ENCODE measurements at regions not wholly inside any gene's neighbourhood (a gene's known extent, or its start where the extent isn't known, plus 50 kb on each side); places are given as distances from the start of the nearest gene placed in this dataset.
"Not testable (repeated sequence)": the region's sequence is repeated elsewhere in the genome, so short reads cannot be mapped to it uniquely, and the experiment has no call there.

DNA sequence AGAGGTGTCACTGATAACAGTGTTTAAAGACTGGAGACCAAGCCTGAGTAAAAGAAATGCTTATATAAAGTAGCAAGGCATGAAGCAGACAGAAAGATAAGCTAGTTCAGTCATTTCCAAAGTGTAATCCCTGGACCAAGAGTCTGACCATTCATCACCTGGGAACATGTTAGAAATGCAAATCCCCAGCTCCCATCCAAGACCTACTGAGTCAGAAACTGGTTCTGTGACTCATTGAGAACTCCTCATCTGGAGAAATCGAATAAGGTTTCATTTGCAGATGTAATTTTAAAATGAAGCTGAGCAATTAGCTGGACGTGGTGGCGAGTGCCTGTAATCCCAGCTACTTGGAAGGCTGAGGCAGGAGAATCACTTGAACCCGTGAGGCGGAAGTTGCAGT is 473.9 kb upstream of the UBE2E2 start:
- Mint-ChIP-seq H3K27me3 (ENCODE audit: low read depth) (no peaks in the 10 kb centered on the region), H3K9me3 (no peaks in the 10 kb centered on the region), H3K27ac (no peak overlapping the region), H3K4me3 (no peak overlapping the region), H3K4me1 (ENCODE audit: low read depth) (no peaks in the 10 kb centered on the region), H3K36me3 (ENCODE audit: low read depth) (no peaks in the 10 kb centered on the region)
- no peak for DNase-seq (ENCODE audit: low spot score)

DNA sequence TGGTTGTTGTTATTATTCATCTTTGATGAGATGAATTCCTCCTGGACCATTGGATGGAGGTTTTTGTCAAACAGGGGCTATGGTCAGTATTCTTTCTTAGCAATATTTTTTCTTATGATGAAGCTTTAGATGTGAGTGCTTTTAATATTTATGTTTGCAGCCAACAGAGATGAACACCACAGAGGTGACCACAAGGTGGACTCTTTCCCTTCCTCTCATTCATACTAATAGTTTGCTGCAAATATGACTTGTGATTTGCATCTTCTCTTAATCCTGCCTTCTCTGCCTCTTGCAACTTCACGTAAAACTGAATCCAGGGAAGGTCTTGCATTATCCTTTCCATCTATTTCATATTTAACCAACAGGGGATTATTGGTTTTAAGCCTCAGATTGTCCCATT is 473.1 kb upstream of the UBE2E2 start:
- no peaks in the 10 kb centered on the region for H3K27me3 Mint-ChIP-seq (ENCODE audit: low read depth)
- no peak overlapping the region for H3K27ac Mint-ChIP-seq
- H3K4me3 Mint-ChIP-seq, result no peak overlapping the region
- no peaks in the 10 kb centered on the region for H3K36me3 Mint-ChIP-seq (ENCODE audit: low read depth)
- H3K4me1 Mint-ChIP-seq (ENCODE audit: low read depth), result no peaks in the 10 kb centered on the region
- H3K9me3 Mint-ChIP-seq, result no peaks in the 10 kb centered on the region
- no peak for DNase-seq (ENCODE audit: low spot score)

DNA sequence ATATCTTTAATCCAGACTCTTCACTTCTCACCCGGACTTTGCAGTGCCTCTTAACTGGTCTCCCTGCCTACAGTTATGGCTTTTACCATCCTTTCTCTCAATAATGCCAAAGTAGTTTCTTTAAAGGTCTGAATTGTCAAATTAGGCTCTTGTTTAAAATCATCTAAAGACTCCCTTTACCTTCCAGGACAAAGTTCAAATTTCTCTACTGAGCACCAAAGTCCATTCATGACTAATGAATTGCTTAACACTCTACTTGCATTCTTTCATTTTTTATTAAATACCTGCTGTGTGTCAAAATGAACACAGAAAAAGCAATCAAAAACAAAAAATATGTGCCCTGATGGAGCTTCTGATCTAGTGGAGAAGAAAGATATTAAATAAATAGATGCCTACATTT is 472.4 kb upstream of the UBE2E2 start:
- Mint-ChIP-seq H3K4me1 (ENCODE audit: low read depth) (no peaks in the 10 kb centered on the region), H3K9me3 (no peaks in the 10 kb centered on the region), H3K36me3 (ENCODE audit: low read depth) (no peaks in the 10 kb centered on the region), H3K4me3 (no peak overlapping the region), H3K27me3 (ENCODE audit: low read depth) (no peaks in the 10 kb centered on the region), H3K27ac (no peak overlapping the region)
- no peak for DNase-seq (ENCODE audit: low spot score)

DNA sequence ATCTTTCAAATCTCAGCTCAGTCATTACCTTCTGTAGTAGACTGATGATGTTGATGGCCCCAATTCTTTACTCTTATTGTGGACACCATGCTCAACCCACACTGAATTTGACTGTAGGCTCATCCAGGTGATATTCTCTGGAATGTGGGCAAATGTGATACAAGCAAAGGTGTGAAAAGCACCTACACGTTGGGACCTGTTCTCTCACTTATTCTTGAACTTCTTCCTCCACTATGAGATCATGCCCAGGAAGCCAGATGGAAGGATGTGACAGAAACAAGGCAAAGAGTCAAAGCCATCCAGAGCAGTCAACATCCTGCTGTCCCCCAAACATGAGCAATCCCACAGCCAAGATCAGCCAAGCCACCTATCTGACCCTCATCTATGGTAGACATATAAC is 471.2 kb upstream of the UBE2E2 start:
- no peak overlapping the region for H3K4me3 Mint-ChIP-seq
- H3K27ac Mint-ChIP-seq, result no peak overlapping the region

DNA sequence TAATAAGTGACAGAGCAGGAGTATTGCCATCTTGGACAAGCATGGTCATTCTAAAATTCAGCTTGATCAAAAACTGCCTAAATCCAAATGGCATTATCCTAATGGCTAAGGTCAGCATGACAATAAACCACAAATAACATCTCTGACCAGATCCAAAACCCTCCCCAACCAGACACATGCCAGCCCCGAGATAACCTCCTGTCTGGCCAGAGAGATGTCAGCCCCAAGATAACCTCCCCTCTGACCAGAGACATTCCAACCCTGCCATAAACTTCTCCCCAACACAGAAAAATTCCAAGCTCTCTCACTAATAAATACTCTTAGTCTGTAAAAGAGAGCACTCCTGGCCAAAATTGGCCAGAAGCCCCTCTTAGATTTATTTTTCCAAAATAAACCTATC is 470.5 kb upstream of the UBE2E2 start:
- peaks cover 9% of the 10 kb centered on the region for H3K9me3 Mint-ChIP-seq
- H3K27ac Mint-ChIP-seq, result no peak overlapping the region
- H3K27me3 Mint-ChIP-seq (ENCODE audit: low read depth), result no peaks in the 10 kb centered on the region
- no peaks in the 10 kb centered on the region for H3K4me1 Mint-ChIP-seq (ENCODE audit: low read depth)
- DNase-seq (ENCODE audit: low spot score), result no peak
- no peaks in the 10 kb centered on the region for H3K36me3 Mint-ChIP-seq (ENCODE audit: low read depth)
- no peak overlapping the region for H3K4me3 Mint-ChIP-seq

More for the DNA sequence above, 471.2 kb upstream of the UBE2E2 start:
- Mint-ChIP-seq H3K27me3 (ENCODE audit: low read depth) (no peaks in the 10 kb centered on the region), H3K36me3 (ENCODE audit: low read depth) (no peaks in the 10 kb centered on the region), H3K4me1 (ENCODE audit: low read depth) (no peaks in the 10 kb centered on the region), H3K9me3 (peaks cover 4% of the 10 kb centered on the region)
- no peak for DNase-seq (ENCODE audit: low spot score)

DNA sequence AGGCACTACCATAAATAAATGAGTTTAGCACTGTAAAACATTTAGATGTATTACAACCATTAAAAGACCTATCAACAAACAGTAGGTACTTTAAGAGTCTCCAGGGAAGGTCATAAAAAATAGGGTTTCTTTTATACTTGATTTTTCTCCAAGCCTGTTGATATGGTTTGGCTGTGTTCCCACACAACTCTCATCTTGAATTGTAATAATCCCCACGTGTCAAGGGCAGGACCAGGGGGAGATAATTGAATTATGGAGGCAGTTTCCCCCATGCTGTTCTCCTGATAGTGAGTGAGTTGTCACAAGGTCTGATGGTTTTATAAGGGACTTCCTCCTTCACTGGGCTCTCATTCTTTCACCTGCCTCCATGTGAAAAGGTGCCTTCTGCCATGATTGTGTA is 468.9 kb upstream of the UBE2E2 start:
- Mint-ChIP-seq H3K4me3 (no peak overlapping the region), H3K36me3 (ENCODE audit: low read depth) (no peaks in the 10 kb centered on the region), H3K9me3 (peaks cover 9% of the 10 kb centered on the region), H3K27ac (no peak overlapping the region), H3K27me3 (ENCODE audit: low read depth) (no peaks in the 10 kb centered on the region), H3K4me1 (ENCODE audit: low read depth) (no peaks in the 10 kb centered on the region)
- DNase-seq (ENCODE audit: low spot score), result no peak

DNA sequence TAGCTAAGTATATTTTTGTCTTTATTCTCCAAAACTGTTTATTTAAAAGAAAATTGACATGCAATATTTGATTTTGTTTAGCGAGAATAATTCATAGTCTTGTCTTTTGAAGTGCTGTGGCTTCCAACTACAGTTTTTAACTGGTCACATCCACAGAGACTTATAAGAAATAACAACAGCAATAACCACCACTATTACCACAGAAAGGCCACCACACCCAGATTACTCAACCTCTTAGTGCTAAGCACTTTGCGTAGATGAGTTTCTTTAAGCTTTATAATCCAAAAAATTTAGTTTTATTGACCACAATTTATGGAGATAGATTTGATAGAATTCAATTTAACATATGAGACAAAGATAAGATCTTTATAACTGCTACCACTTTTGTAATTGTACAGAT is 468.4 kb upstream of the UBE2E2 start:
- H3K4me1 Mint-ChIP-seq (ENCODE audit: low read depth), result no peaks in the 10 kb centered on the region
- no peak for DNase-seq (ENCODE audit: low spot score)
- no peak overlapping the region for H3K4me3 Mint-ChIP-seq
- no peak overlapping the region for H3K27ac Mint-ChIP-seq
- no peaks in the 10 kb centered on the region for H3K36me3 Mint-ChIP-seq (ENCODE audit: low read depth)
- H3K9me3 Mint-ChIP-seq, result peaks cover 9% of the 10 kb centered on the region
- H3K27me3 Mint-ChIP-seq (ENCODE audit: low read depth), result no peaks in the 10 kb centered on the region

DNA sequence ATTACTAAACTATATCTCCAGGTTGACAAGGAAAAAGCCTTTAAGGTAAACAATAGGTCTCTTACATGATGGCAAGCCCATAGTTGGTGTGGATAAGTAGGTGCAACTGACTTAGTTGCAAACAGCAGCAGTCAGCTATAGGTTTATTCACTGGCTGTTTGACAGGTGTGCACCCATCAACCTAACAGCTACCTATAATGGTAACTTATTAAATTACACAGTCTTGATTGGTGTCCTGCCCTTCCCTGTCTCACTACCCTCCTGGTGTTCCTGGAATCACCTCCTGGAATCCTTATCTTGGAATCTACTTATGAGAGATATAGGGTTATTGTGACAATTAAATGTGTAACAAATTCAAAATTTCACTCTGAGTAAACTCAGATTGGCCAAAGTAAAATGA is 467.8 kb upstream of the UBE2E2 start:
- Mint-ChIP-seq H3K4me3 (no peak overlapping the region), H3K27ac (no peak overlapping the region), H3K36me3 (ENCODE audit: low read depth) (no peaks in the 10 kb centered on the region), H3K27me3 (ENCODE audit: low read depth) (no peaks in the 10 kb centered on the region), H3K9me3 (peaks cover 9% of the 10 kb centered on the region), H3K4me1 (ENCODE audit: low read depth) (no peaks in the 10 kb centered on the region)
- no peak for DNase-seq (ENCODE audit: low spot score)

DNA sequence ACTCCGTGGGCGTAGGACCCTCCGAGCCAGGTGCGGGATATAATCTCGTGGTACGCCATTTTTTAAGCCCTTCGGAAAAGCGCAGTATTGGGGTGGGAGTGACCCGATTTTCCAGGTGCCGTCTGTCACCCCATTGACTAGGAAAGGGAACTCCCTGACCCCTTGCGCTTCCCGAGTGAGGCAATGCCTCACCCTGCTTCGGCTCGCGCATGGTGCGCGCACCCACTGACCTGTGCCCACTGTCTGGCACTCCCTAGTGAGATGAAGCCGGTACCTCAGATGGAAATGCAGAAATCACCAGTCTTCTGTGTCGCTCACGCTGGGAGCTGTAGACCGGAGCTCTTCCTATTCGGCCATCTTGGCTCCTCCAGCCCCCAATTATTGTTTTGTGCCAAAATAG is 459.7 kb upstream of the UBE2E2 start:
- H3K9me3 Mint-ChIP-seq, result peaks cover 10% of the 10 kb centered on the region
- not testable (repeated sequence) for H3K27me3 Mint-ChIP-seq (ENCODE audit: low read depth); H3K4me1 Mint-ChIP-seq (ENCODE audit: low read depth); H3K27ac Mint-ChIP-seq; H3K36me3 Mint-ChIP-seq (ENCODE audit: low read depth); DNase-seq (ENCODE audit: low spot score); H3K4me3 Mint-ChIP-seq

DNA sequence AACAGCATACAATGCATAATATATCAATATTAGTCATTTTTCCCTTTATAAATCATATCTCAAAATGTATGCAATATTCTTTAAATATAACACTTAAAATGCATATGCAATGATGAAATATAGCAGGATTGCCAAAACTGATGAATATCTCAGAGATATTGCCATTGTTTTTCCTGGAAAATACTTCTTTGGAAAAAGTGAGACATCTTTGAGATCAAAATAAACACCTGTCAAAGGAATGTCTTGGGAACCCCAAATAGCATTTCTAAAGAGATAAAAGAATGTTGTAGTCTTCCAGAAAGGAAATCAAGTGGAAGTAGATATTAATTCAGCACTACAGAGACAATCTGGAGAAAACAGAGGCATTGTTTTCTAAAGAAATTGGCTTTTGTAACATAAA is 457.8 kb upstream of the UBE2E2 start:
- Mint-ChIP-seq H3K36me3 (ENCODE audit: low read depth) (no peaks in the 10 kb centered on the region), H3K4me1 (ENCODE audit: low read depth) (no peaks in the 10 kb centered on the region), H3K27me3 (ENCODE audit: low read depth) (no peaks in the 10 kb centered on the region), H3K4me3 (no peak overlapping the region), H3K27ac (no peak overlapping the region), H3K9me3 (peaks cover 15% of the 10 kb centered on the region)
- DNase-seq (ENCODE audit: low spot score), result no peak

DNA sequence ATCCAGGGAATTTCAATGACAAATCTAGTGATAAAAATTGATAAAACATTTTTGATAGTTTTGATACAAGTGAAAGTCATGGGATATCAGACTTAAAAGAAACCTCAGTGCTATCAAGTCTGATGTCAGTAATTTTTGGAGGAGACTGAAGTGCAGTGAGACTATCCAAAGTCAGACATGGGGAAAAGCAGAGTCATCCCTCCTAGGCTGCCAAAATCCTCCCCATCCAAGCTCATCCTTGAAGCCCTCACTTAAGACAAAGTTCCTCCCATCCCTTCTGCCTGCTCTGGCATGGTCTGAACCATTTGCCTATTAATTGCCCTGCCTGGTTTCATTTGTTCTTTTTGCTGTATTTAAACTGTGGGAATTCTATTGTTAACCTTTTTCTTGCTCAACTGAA is 456.9 kb upstream of the UBE2E2 start:
- Mint-ChIP-seq H3K4me1 (ENCODE audit: low read depth) (no peaks in the 10 kb centered on the region), H3K4me3 (no peak overlapping the region), H3K36me3 (ENCODE audit: low read depth) (no peaks in the 10 kb centered on the region), H3K9me3 (peaks cover 15% of the 10 kb centered on the region), H3K27ac (no peak overlapping the region), H3K27me3 (ENCODE audit: low read depth) (no peaks in the 10 kb centered on the region)
- no peak for DNase-seq (ENCODE audit: low spot score)

DNA sequence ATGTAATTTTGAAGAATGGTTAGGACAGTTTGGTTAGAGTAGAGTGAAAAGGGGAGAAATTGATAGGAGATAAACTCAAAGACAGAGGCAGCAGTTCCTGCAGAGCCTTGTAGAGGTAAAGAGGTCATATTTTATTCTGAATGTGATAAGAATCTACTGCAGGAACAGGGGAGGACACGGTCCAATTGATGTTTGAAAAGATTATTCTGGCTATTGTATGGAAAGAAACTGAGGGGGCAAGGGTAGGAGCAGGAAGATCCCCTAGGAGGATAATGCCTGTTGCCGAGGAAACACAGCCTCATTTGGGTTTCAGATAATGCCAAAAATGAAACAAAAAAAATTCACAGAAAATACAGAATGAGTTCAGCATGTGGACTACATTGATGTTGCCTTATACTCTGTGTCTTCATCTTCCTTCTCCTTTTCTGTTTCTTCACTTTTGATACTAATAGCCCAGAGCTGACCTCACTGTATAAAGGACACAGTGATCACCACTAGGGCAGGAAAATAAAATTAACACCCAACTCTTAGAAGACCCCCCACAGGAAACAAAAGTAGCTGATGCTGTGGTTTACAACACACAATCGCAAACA is 454.6 kb upstream of the UBE2E2 start:
- Mint-ChIP-seq H3K4me3 (no peak overlapping the region), H3K4me1 (ENCODE audit: low read depth) (no peaks in the 10 kb centered on the region), H3K36me3 (ENCODE audit: low read depth) (no peaks in the 10 kb centered on the region), H3K27me3 (ENCODE audit: low read depth) (no peaks in the 10 kb centered on the region), H3K27ac (no peak overlapping the region), H3K9me3 (peaks cover 15% of the 10 kb centered on the region)
- DNase-seq (ENCODE audit: low spot score), result no peak

DNA sequence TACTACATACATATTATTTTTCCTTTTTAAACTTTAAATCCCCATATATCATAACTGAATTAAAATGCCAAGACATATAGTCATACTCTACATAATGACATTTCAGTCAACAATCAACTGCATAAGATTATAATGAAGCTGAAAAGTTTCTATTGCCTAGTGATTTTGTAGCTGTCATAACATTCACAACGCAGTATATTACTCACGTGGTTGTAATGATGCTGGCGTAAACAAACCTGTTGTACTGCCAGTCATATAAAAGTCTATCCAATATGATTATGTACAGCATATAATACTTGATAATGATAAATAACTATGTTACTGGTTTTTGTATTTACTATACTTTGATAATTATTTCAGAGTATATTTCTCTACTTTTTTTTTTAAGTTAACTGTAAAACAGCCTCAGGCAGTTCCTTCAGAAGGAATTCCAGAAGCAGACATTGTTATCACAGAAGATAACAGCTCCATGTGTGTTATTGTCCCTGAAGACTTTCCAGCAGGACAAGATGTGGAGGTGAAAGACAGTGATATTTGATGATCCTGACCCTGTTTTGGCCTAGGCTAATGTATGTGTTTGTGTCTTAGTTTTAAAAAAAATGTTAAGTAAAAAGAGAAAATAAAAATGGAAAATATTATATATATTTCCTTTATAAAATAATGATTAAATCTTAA is 443.4 kb upstream of the UBE2E2 start:
- Mint-ChIP-seq H3K36me3 (ENCODE audit: low read depth) (no peaks in the 10 kb centered on the region), H3K4me3 (no peak overlapping the region)
- DNase-seq (ENCODE audit: low spot score), result no peak

DNA sequence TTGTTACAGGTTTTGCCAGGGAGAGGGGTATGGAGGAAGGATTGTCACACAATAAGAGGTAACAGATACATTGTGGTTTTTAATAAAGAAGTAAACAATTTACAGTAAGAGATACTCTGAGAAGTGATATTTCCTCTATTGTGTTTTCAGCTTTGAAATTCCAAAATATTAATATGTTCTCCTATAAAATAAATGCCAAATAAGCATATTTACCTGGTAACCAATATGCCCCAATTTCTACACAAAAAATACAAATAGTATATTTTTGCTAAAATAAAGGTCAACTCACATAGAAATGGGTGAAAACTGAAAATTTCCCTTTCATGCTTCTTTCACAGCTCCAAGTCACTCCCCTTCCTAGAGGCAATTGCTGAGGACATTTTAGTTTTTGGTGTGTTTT is 437.4 kb upstream of the UBE2E2 start:
- no peaks in the 10 kb centered on the region for H3K4me1 Mint-ChIP-seq (ENCODE audit: low read depth)
- H3K4me3 Mint-ChIP-seq, result no peak overlapping the region
- no peak overlapping the region for H3K27ac Mint-ChIP-seq
- DNase-seq (ENCODE audit: low spot score), result no peak
- H3K9me3 Mint-ChIP-seq, result peaks cover 6% of the 10 kb centered on the region
- no peaks in the 10 kb centered on the region for H3K36me3 Mint-ChIP-seq (ENCODE audit: low read depth)
- no peaks in the 10 kb centered on the region for H3K27me3 Mint-ChIP-seq (ENCODE audit: low read depth)

More for the DNA sequence above, 443.4 kb upstream of the UBE2E2 start:
- H3K27me3 Mint-ChIP-seq (ENCODE audit: low read depth), result no peaks in the 10 kb centered on the region
- no peak overlapping the region for H3K27ac Mint-ChIP-seq
- no peaks in the 10 kb centered on the region for H3K4me1 Mint-ChIP-seq (ENCODE audit: low read depth)
- H3K9me3 Mint-ChIP-seq, result no peaks in the 10 kb centered on the region

DNA sequence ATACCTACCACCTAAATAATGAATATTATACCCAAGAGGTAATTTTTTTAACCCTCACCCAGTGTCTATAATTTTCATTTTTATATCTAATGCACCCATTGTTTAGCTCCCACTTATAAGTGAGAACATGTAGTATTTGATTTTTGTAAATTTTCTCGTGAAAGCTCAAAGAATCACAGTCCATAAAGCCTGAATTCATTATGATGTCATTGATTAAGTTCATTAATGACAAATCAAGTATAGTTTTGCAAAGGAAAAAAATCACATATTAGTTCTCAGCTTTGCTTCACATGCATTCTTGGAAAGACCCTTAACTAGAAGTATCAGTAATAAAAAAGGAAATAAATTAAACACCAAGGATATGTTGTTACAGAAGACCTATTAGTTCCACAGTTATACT is 425.3 kb upstream of the UBE2E2 start:
- no peaks in the 10 kb centered on the region for H3K4me1 Mint-ChIP-seq (ENCODE audit: low read depth)
- no peak overlapping the region for H3K27ac Mint-ChIP-seq
- no peak overlapping the region for H3K4me3 Mint-ChIP-seq
- DNase-seq (ENCODE audit: low spot score), result no peak
- H3K36me3 Mint-ChIP-seq (ENCODE audit: low read depth), result no peaks in the 10 kb centered on the region
- peaks cover 8% of the 10 kb centered on the region for H3K9me3 Mint-ChIP-seq
- no peaks in the 10 kb centered on the region for H3K27me3 Mint-ChIP-seq (ENCODE audit: low read depth)

Measured in T-helper 2 cell treated with Interferon-gamma antibody and Interleukin-4, amounts not matched to agents 5 μg/mL and 100 μg/mL, for 36 hours (primary cell).